ENCODE measurements at regions not wholly inside any gene's neighbourhood (a gene's known extent, or its start where the extent isn't known, plus 50 kb on each side); places are given as distances from the start of the nearest gene placed in this dataset.

GRCh38 chr4:121555315-121556107, 141.3 kb downstream of the ANXA5 start:
- H3K27ac ChIP-seq = no peak overlapping the region
- DNase-seq (ENCODE audit: low spot score) = no peak

GRCh38 chr4:121554382-121554781, 142.4 kb downstream of the ANXA5 start:
- Mint-ChIP-seq H3K9me3 (no peaks in the 10 kb centered on the region), H3K4me3 (no peak overlapping the region), H3K27ac (no peak overlapping the region), H3K4me1 (no peaks in the 10 kb centered on the region), H3K36me3 (no peaks in the 10 kb centered on the region), H3K27me3 (ENCODE audit: insufficient read depth, low read depth) (no peaks in the 10 kb centered on the region)
- no peak overlapping the region for H3K9ac ChIP-seq
- H3K79me2 ChIP-seq (ENCODE audit: low read depth) = no peaks in the 10 kb centered on the region
- no peak overlapping the region for H3K4me2 ChIP-seq
- no peak overlapping the region for H3K27ac ChIP-seq
- no peaks in the 10 kb centered on the region for H3K36me3 ChIP-seq
- TF ChIP-seq EZH2phosphoT487 (IDR thresholded peaks at IDR 0.05) = no peak
- TF ChIP-seq EZH2 (IDR thresholded peaks at IDR 0.05) = no peak
- TF ChIP-seq CTCF (IDR thresholded peaks at IDR 0.05) = no peak
- H3F3A ChIP-seq (ENCODE audit: low read depth) = no peaks in the 10 kb centered on the region
- no peak overlapping the region for H2AFZ ChIP-seq (replicated peaks)
- no peaks in the 10 kb centered on the region for H3K27me3 ChIP-seq
- H3K9me3 ChIP-seq (ENCODE audit: low read depth) = no peaks in the 10 kb centered on the region
- H3K4me1 ChIP-seq = no peaks in the 10 kb centered on the region
- no peak for DNase-seq (ENCODE audit: low spot score)
- no peak overlapping the region for H3K4me3 ChIP-seq
- H4K20me1 ChIP-seq (ENCODE audit: low read depth) = no peaks in the 10 kb centered on the region

More at GRCh38 chr4:121555315-121556107, 141.3 kb downstream of the ANXA5 start:
- no peaks in the 10 kb centered on the region for H4K20me1 ChIP-seq (ENCODE audit: low read depth)
- Mint-ChIP-seq H3K27ac (no peak overlapping the region), H3K36me3 (no peaks in the 10 kb centered on the region), H3K4me3 (no peak overlapping the region), H3K4me1 (no peaks in the 10 kb centered on the region), H3K9me3 (no peaks in the 10 kb centered on the region), H3K27me3 (ENCODE audit: insufficient read depth, low read depth) (no peaks in the 10 kb centered on the region)
- H2AFZ ChIP-seq (replicated peaks) = no peak overlapping the region
- no peaks in the 10 kb centered on the region for H3K79me2 ChIP-seq (ENCODE audit: low read depth)
- no peaks in the 10 kb centered on the region for H3K36me3 ChIP-seq
- no peak overlapping the region for H3K4me3 ChIP-seq
- no peaks in the 10 kb centered on the region for H3K9me3 ChIP-seq (ENCODE audit: low read depth)
- no peaks in the 10 kb centered on the region for H3K27me3 ChIP-seq
- no peaks in the 10 kb centered on the region for H3K4me1 ChIP-seq
- H3K9ac ChIP-seq = no peak overlapping the region
- TF ChIP-seq EZH2phosphoT487 (IDR thresholded peaks at IDR 0.05) (no peak), CTCF (IDR thresholded peaks at IDR 0.05) (no peak), EZH2 (IDR thresholded peaks at IDR 0.05) (no peak)
- H3F3A ChIP-seq (ENCODE audit: low read depth) = no peaks in the 10 kb centered on the region
- H3K4me2 ChIP-seq = no peak overlapping the region

DNA sequence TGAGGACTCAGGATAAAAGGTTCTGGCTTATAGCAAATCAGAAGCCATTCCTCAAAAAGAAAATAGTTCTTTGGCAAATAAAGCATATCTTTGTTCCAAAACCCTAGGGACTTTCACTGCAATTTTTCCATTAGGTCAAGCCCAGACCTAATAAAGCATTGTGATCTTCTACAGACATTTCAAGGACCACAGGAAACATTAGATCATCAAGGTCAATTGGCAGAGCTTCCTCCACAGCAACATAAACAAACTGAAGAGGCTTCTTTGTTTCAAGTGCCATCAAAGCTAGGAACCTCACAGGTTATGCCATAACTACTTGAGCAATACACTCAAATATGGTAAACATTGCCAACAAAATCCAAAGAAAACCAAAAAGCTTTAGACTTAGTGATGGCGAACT, 144.9 kb downstream of the ANXA5 start:
- no peaks in the 10 kb centered on the region for H3F3A ChIP-seq (ENCODE audit: low read depth)
- no peak overlapping the region for H3K4me3 ChIP-seq
- no peaks in the 10 kb centered on the region for H3K9me3 Mint-ChIP-seq
- no peaks in the 10 kb centered on the region for H3K36me3 Mint-ChIP-seq
- no peak overlapping the region for H3K4me2 ChIP-seq
- no peak overlapping the region for H3K4me3 Mint-ChIP-seq
- H3K9ac ChIP-seq = no peak overlapping the region
- no peaks in the 10 kb centered on the region for H3K27me3 ChIP-seq
- no peak overlapping the region for H3K27ac Mint-ChIP-seq
- no peak for DNase-seq (ENCODE audit: low spot score)
- H3K4me1 Mint-ChIP-seq = no peaks in the 10 kb centered on the region
- no peaks in the 10 kb centered on the region for H3K9me3 ChIP-seq (ENCODE audit: low read depth)
- H2AFZ ChIP-seq (replicated peaks) = no peak overlapping the region
- H3K4me1 ChIP-seq = no peaks in the 10 kb centered on the region
- H4K20me1 ChIP-seq (ENCODE audit: low read depth) = no peaks in the 10 kb centered on the region
- no peaks in the 10 kb centered on the region for H3K79me2 ChIP-seq (ENCODE audit: low read depth)
- TF ChIP-seq EZH2phosphoT487 (IDR thresholded peaks at IDR 0.05) (no peak), EZH2 (IDR thresholded peaks at IDR 0.05) (no peak), CTCF (IDR thresholded peaks at IDR 0.05) (no peak)
- H3K27me3 Mint-ChIP-seq (ENCODE audit: insufficient read depth, low read depth) = no peaks in the 10 kb centered on the region
- no peak overlapping the region for H3K27ac ChIP-seq
- H3K36me3 ChIP-seq = no peaks in the 10 kb centered on the region
